Dermis microvascular lymphatic vessel endothelial cell (primary cell): ENCODE measurements at regions not wholly inside any gene's neighbourhood (a gene's known extent, or its start where the extent isn't known, plus 50 kb on each side); places are given as distances from the start of the nearest gene placed in this dataset.
"Not testable (repeated sequence)": the region's sequence is repeated elsewhere in the genome, so short reads cannot be mapped to it uniquely, and the experiment has no call there.

ENCODE experiments used
- DNase-seq, 2 donors: peaks; one replicate each; pipeline versions ENCODE4 v3.0.0 to v3.0.0-alpha.2; 2010; ENCODE audit warnings: low read depth in 2 of 2

DNA sequence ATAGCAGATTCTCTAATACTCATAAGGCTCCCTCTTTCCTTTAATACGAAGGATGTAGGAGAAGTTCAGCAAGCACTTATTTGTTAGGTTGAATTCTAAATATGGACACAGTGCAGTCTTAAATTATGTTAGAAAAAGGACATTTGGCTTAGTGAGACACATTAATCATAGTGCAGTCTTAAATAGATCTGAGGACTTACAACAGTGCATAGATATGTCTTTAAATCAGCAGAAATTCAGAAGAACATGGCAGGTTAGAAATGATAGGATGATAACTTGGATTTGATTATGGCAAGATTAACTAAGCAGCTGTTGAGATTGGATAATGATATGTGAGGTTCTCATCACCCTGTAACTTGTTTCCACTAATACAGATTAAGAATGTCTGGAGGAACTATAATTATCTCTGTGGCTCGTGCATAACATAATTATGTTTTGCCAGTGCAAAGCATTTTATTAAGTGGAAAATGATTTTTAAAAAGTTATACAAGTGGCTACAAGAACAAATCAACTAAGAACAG is 485.9 kb downstream of the USP25 start:
- no peak for DNase-seq

- DNase-seq = no peak
These were observed 486.6 kb downstream of the USP25 start for GRCh38 chr21:16216288-16216962.

- DNase-seq = no peak
These were observed 489.0 kb downstream of the USP25 start for GRCh38 chr21:16218682-16219343.

DNA sequence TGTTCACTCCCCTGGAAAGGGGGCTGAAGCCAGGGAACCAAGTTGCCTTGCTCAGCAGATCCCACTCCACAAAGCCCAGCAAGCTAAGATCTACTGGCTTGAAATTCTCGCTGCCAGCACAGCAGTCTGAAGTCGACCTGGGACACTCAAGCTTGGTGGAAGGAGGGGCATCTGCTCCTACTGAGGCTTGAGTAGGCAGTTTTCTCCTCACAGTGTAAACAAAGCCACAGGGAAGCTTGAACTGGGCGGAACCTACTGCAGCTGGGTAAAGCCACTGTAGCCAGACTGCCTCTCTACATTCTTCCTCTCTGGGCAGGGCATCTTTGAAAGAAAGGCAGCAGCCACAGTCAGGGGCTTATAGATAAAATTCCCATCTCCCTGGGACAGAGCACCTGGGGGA is 495.0 kb downstream of the USP25 start:
- DNase-seq = not testable (repeated sequence)

GRCh38 chr21:16239659-16240265 is 510.0 kb downstream of the USP25 start:
- DNase-seq = no peak

DNA sequence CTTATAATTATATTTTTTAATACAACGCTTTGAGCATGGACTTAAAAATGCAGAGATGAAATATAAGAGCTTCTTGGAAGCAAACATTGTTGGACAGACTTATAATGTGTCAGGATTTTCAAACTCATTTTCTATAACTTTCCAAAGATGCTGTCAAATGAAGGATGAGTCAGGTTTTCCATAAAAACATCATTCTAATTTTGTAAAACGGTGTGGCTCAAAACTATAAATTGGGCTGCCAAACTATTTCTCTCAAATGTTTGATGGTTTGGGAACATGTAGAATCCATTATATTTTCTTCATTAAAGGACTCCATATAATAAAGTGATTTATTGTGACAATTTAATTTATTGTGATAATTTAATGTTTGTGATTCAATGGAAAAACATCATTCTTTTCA is 511.2 kb downstream of the USP25 start:
- peak in 1 of 2 donors; percentile 19 for DNase-seq

- DNase-seq = peak in 1 of 2 donors; percentile 84
These were observed 511.7 kb downstream of the USP25 start for GRCh38 chr21:16241479-16241963.

- DNase-seq = no peak
These were observed 513.6 kb downstream of the USP25 start for GRCh38 chr21:16243396-16243795.

- no peak for DNase-seq
These were observed 518.9 kb downstream of the USP25 start for GRCh38 chr21:16248705-16249104.

DNA sequence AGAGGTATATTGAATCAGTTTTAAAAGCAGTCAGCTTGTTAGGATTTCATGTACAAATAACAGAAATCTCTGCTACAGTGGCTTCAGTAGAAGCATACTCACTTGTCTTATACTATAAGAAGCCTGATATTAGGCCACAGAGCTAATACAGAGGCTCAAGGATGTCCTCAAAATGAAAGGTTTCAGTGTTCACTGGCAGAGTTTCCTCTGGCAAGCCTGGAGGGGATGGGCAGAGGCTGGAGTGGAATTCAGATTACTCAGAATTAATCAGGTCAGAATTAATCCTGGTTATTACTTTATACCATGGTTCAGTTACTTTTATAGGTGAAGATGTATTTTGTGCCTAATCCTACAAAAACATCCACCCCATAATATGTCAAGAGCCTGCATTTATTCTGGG is 520.5 kb downstream of the USP25 start:
- no peak for DNase-seq

DNA sequence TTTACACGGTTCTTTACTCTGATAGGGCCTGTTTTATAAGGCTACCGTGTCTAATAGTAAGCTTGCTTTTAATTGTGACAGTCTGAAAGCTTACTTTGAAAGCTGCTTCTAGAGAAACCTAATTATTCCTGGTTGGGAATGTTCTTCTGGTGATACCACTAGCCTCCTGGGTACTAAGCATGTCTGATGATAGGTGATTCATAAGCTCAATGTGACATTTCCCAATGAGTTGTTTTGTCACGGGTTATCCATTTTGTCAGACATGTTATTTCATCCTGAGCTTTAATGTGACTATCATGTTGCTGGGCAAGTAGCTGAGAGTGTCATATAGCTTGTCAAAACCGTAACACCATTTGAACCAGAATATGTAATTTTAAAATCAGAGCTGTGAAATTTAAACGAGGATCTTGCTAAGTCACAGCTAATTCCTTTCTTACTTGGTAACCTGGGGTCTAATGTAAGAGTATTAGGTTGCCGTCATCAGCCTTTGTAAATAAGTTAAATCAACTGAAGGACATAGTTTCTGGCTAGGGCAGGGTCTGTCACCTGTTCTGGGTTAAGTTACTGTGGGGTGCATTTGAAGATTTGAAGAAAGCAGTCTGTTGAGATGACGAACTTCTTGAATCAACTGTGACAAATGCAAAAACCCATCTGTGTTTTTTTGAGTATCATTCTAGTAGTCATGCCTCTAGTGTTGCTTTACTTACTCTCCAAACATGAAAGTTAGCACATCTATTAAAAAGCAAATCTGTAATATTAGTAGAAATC is 529.2 kb downstream of the USP25 start:
- no peak for DNase-seq

- DNase-seq = no peak
These were observed 532.3 kb downstream of the USP25 start for GRCh38 chr21:16262091-16262490.

DNA sequence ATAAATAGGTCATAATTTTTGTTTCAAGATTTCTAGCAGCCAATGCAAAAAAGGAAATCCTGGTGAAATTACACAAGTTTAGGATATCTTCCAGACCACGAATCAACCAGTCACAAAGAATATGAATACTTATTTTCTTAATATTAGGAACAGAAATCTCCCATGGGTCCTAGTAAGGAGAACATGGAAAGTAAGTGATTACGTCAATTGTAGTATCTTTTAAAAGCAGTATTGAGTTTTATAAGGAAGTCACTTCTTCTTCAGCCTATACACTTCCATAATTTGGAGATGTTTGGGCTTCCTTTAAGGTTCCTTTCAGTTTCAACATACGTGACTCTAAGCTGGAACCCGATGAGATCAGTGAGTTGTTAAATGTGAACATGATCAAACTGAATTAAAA is 534.5 kb downstream of the USP25 start:
- DNase-seq = no peak

- no peak for DNase-seq
These were observed 539.7 kb downstream of the USP25 start for GRCh38 chr21:16269476-16269875.

DNA sequence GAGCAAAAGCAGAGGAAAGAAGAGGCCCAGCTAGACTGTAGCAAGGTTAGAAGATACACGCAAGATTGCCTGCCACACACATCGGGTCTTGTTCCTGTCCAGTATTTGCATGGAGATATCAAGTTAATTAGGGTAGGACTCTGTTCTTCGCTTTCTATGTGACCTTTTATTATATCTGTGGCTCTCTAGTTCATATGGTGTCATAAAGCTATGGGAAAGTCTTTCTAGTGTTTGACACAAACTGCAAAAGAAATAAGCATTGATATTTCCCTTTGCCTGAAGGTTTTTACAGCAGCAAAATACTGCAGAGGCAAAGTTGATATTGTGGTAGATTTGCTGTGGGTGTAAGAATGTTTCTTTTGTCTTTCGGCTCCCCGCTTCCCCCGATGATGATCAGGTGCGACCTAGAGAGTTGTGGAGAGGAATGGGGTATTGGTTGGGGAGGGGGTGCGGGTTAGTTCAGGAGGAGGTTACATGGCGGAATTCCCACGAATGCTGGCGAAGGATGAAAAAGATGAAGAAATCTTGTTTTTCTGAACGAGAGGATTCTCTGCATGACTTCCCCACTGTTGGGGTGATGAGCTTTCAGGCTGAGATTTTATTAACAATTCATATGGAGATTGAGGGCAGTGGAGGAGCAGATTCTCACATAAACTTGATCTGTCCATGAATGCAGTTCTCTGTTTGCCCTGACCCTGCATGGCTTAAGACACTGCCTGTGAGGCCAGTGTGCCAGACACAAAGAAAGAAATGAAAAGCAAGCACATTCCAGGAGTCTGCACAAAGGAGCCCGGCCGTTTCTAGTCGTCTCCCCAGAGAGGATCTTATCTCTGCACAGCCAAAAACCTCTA is 550.2 kb downstream of the USP25 start:
- DNase-seq = peak in 1 of 2 donors; percentile 7

GRCh38 chr21:16280686-16281091 is 550.9 kb downstream of the USP25 start:
- no peak for DNase-seq

- DNase-seq = no peak
These were observed 553.7 kb downstream of the USP25 start for GRCh38 chr21:16283516-16283915.

DNA sequence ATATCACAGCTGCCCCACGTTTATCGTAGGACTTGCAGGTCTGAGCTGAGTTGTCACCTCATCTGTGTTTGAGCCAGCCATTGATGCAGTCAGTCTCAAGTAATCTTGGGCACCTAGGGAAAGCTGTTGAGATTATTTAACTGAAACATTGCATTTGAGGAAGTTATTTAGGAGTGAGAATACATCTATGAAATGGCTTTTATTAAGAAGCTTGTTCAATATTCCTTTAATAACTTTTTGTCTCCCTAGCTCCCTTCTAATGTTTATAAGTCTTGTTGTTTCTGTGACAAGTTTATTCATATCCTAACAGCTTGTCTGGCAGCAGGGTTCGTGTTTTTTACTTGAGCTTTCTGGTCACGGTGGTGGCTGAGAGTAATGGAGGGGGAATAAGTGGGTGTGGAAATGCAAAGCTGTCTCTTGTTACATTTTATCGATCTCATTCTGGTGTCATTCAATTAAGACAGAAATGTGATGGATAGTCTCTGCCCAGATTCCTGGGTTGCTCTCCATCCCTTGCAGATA is 555.9 kb downstream of the USP25 start:
- DNase-seq = no peak

DNA sequence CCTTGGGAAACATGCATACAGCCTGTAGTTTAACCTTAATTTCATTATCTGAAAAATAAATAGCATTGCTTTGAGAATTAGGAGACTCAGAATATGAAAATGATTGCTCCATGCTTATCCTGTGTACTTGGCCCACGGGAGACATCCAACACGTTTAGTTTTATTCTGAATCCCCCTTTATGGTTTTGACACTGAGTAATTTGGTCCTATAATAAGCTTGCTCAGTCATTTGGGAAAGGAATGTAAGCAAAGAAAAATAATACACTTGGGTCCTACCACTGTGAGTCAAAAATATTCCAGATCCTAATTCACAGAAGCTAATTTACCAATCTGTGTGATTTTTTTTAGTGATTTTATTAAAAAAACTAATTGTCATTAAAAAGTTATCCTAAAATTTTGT is 557.3 kb downstream of the USP25 start:
- DNase-seq = no peak

GRCh38 chr21:16291296-16291695 is 561.5 kb downstream of the USP25 start:
- no peak for DNase-seq

DNA sequence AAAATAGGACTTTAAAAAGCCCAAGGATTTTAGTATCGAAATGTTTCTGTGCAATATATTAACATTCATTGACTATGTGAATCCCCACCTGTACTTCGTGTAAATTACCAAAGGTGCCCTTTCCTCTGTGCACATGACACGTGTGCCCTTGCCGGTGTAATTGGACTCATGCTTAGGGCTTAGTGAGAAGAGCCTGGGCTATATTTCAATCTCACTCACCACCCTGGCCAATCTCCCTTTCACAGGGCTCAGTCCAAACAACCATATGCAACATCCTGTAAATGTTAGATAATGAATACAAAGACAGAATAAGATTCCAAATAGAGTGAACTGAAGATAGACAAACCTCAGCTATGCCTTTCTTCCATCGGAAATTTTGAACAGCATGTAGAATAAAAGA is 564.3 kb downstream of the USP25 start:
- no peak for DNase-seq
